Caco-2 (cell line): ENCODE measurements at regions not wholly inside any gene's neighbourhood (a gene's known extent, or its start where the extent isn't known, plus 50 kb on each side); places are given as distances from the start of the nearest gene placed in this dataset.

Source experiments
- BruUV-seq: library from RNA; stranded (reverse); fragments of 400-500 nt; replicated peaks from 2 replicates; lab custom pipeline; 2021; lab: Mats Ljungman, UMichigan
- CTCF ChIA-PET: fragments of 300-600 bp; sonication (Branson Sonifier 250); formaldehyde crosslinking; loops from one replicate; lab custom pipeline; 2022; ENCODE audit warnings: antibody characterized with exemption; lab: Charles Lee
- POLR2A ChIA-PET: fragments of 300-600 bp; sonication (Branson Sonifier 250); formaldehyde crosslinking; loops from one replicate; lab custom pipeline; 2022; ENCODE audit warnings: antibody characterized with exemption; lab: Charles Lee
- DNase-seq, 2 experiments: peaks; one replicate each; pipeline versions ENCODE4 v3.0.0 to v3.0.0-alpha.2; 2020 to 2022
- H3K27me3 ChIP-seq: replicated peaks from 2 replicates; pipeline ENCODE4 v1.6.0; 2011; ENCODE audit warnings: low read length; ENCODE audit not compliant: control insufficient read depth, insufficient read depth
- H3K36me3 ChIP-seq: 2 replicates; pipeline ENCODE4 v1.5.1; 2011; ENCODE audit warnings: low read length; ENCODE audit not compliant: control insufficient read depth, insufficient read depth
- H3K4me1 ChIP-seq: fragments of 250-450 bp; sonication (Bioruptor Pico); 2 replicates; pipeline ENCODE4 v1.5.1; 2020; ENCODE audit warnings: mild to moderate bottlenecking
- H3K4me3 ChIP-seq: 2 replicates; pipeline ENCODE4 v1.5.1; 2011; ENCODE audit warnings: low read depth, mild to moderate bottlenecking, control low read depth, low read length
- H3K9me3 ChIP-seq: fragments of 250-450 bp; sonication (Bioruptor Pico); 2 replicates; pipeline ENCODE4 v1.5.1; 2020; ENCODE audit warnings: mild to moderate bottlenecking, moderate library complexity
- H3K27ac Mint-ChIP-seq: one replicate; pipeline ENCODE4 v1.8.0; 2022; ENCODE audit warnings: mixed read lengths; ENCODE audit not compliant: unreplicated experiment
- H3K27me3 Mint-ChIP-seq: one replicate; pipeline ENCODE4 v1.8.0; 2022; ENCODE audit warnings: mixed read lengths; ENCODE audit not compliant: insufficient read depth, unreplicated experiment
- H3K36me3 Mint-ChIP-seq: one replicate; pipeline ENCODE4 v1.8.0; 2022; ENCODE audit warnings: mild to moderate bottlenecking, mixed read lengths; ENCODE audit not compliant: insufficient read depth, unreplicated experiment
- H3K4me1 Mint-ChIP-seq: one replicate; pipeline ENCODE4 v1.8.0; 2022; ENCODE audit warnings: low read depth, mixed read lengths; ENCODE audit not compliant: unreplicated experiment
- H3K4me3 Mint-ChIP-seq: one replicate; pipeline ENCODE4 v1.8.0; 2022; ENCODE audit warnings: mild to moderate bottlenecking, moderate library complexity, mixed read lengths; ENCODE audit not compliant: unreplicated experiment
- H3K9me3 Mint-ChIP-seq: one replicate; pipeline ENCODE4 v1.8.0; 2022; ENCODE audit warnings: mixed read lengths; ENCODE audit not compliant: unreplicated experiment
- CTCF ChIP-seq, 2 experiments: fragments of 200-600 bp in 1 of 2; IDR thresholded peaks; 1 replicate in 1 of 2; 2 replicates in 1 of 2; pipeline versions ENCODE4 v1.5.1 to v1.8.0; 2011 to 2022; ENCODE audit warnings: antibody characterized with exemption in 1 of 2, control low read depth in 1 of 2, inconsistent platforms in 1 of 2, low read depth in 1 of 2, low read length in 1 of 2, mild to moderate bottlenecking in 1 of 2, moderate library complexity in 1 of 2; ENCODE audit not compliant: insufficient read depth in 1 of 2, severe bottlenecking in 1 of 2, unreplicated experiment in 1 of 2
- intact Hi-C: fragments of 100-400 bp; cut with micrococcal nuclease; formaldehyde crosslinking; loops from one replicate; pipeline ENCODE4 v1.10.0; 2022; ENCODE audit not compliant: unreplicated experiment

GRCh38 chr5:68551436-68551835 is 335.9 kb downstream of the PIK3R1 start:
- BruUV-seq = no TSS peak
- H3K27ac Mint-ChIP-seq = no peak overlapping the region
- no peak for TF ChIP-seq CTCF (IDR thresholded peaks at IDR 0.05; ENCODE audit: insufficient read depth in 1 of 2, low read depth in 1 of 2, low read length in 1 of 2, severe bottlenecking in 1 of 2, unreplicated experiment in 1 of 2)

GRCh38 chr5:68554571-68555279 is 339.2 kb downstream of the PIK3R1 start:
- DNase-seq = no peak
- no peak overlapping the region for H3K27ac Mint-ChIP-seq

More at GRCh38 chr5:68551436-68551835, 335.9 kb downstream of the PIK3R1 start:
- DNase-seq = no peak
- Mint-ChIP-seq H3K4me3 (no peak overlapping the region), H3K36me3 (no peaks in the 10 kb centered on the region), H3K9me3 (peaks cover 9% of the 10 kb centered on the region), H3K27me3 (no peaks in the 10 kb centered on the region), H3K4me1 (peaks cover 19% of the 10 kb centered on the region)
- ChIA-PET CTCF (no interaction called here), POLR2A (no interaction called here)
- intact Hi-C loops = no loop called here
- H3K4me1 ChIP-seq = peaks cover 16% of the 10 kb centered on the region
- H3K36me3 ChIP-seq = no peaks in the 10 kb centered on the region
- no peak overlapping the region for H3K4me3 ChIP-seq
- H3K27me3 ChIP-seq = no peaks in the 10 kb centered on the region
- no peaks in the 10 kb centered on the region for H3K9me3 ChIP-seq

More at GRCh38 chr5:68554571-68555279, 339.2 kb downstream of the PIK3R1 start:
- H3K36me3 Mint-ChIP-seq = no peaks in the 10 kb centered on the region
- no peak overlapping the region for H3K4me3 ChIP-seq
- no peaks in the 10 kb centered on the region for H3K9me3 ChIP-seq
- H3K4me1 Mint-ChIP-seq = peaks cover 9% of the 10 kb centered on the region
- H3K4me3 Mint-ChIP-seq = no peak overlapping the region
- no TSS peak for BruUV-seq
- no peaks in the 10 kb centered on the region for H3K36me3 ChIP-seq
- ChIA-PET POLR2A (no interaction called here), CTCF (no interaction called here)
- H3K9me3 Mint-ChIP-seq = peaks cover 9% of the 10 kb centered on the region
- H3K4me1 ChIP-seq = peaks cover 7% of the 10 kb centered on the region
- intact Hi-C loops = no loop called here
- no peak for TF ChIP-seq CTCF (IDR thresholded peaks at IDR 0.05; ENCODE audit: insufficient read depth in 1 of 2, low read depth in 1 of 2, low read length in 1 of 2, severe bottlenecking in 1 of 2, unreplicated experiment in 1 of 2)
- H3K27me3 Mint-ChIP-seq = no peaks in the 10 kb centered on the region
- H3K27me3 ChIP-seq = no peaks in the 10 kb centered on the region
